ENCODE measurements at regions not wholly inside any gene's neighbourhood (a gene's known extent, or its start where the extent isn't known, plus 50 kb on each side); places are given as distances from the start of the nearest gene placed in this dataset.
"Not testable (repeated sequence)": the region's sequence is repeated elsewhere in the genome, so short reads cannot be mapped to it uniquely, and the experiment has no call there.

GRCh38 chr7:128586715-128587114 is 85.4 kb upstream of the GARIN1A start:
- not testable (repeated sequence) for TF ChIP-seq CTCF (IDR thresholded peaks at IDR 0.05); NFYB (CRISPR knock-in tag; conservative IDR thresholded peaks at IDR 0.05; ENCODE audit: low read depth)
- TF ChIP-seq, protein P1, sequence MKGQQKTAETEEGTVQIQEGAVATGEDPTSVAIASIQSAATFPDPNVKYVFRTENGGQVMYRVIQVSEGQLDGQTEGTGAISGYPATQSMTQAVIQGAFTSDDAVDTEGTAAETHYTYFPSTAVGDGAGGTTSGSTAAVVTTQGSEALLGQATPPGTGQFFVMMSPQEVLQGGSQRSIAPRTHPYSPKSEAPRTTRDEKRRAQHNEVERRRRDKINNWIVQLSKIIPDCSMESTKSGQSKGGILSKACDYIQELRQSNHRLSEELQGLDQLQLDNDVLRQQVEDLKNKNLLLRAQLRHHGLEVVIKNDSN (CRISPR knock-in tag; IDR thresholded peaks at IDR 0.05) = not testable (repeated sequence)
- TF ChIP-seq, protein P2, sequence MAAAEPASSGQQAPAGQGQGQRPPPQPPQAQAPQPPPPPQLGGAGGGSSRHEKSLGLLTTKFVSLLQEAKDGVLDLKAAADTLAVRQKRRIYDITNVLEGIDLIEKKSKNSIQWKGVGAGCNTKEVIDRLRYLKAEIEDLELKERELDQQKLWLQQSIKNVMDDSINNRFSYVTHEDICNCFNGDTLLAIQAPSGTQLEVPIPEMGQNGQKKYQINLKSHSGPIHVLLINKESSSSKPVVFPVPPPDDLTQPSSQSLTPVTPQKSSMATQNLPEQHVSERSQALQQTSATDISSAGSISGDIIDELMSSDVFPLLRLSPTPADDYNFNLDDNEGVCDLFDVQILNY (CRISPR knock-in tag; IDR thresholded peaks at IDR 0.05) = not testable (repeated sequence)
- TF ChIP-seq, protein P3, sequence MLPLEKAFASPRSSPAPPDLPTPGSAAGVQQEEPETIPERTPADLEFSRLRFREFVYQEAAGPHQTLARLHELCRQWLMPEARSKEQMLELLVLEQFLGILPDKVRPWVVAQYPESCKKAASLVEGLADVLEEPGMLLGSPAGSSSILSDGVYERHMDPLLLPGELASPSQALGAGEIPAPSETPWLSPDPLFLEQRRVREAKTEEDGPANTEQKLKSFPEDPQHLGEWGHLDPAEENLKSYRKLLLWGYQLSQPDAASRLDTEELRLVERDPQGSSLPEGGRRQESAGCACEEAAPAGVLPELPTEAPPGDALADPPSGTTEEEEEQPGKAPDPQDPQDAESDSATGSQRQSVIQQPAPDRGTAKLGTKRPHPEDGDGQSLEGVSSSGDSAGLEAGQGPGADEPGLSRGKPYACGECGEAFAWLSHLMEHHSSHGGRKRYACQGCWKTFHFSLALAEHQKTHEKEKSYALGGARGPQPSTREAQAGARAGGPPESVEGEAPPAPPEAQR (CRISPR knock-in tag; IDR thresholded peaks at IDR 0.05) = not testable (repeated sequence)
